H1 (cell line): ENCODE measurements at regions not wholly inside any gene's neighbourhood (a gene's known extent, or its start where the extent isn't known, plus 50 kb on each side); places are given as distances from the start of the nearest gene placed in this dataset.

Experiments
- CTCF ChIA-PET: fragments of 300-600 bp; sonication (Branson Sonifier 250); formaldehyde crosslinking; loops from one replicate; lab custom pipeline; 2021; ENCODE audit not compliant: partially characterized antibody; lab: Charles Lee
- POLR2A ChIA-PET: fragments of 300-600 bp; sonication (Branson Sonifier 250); formaldehyde crosslinking; loops from one replicate; lab custom pipeline; 2021; ENCODE audit warnings: inconsistent platforms; ENCODE audit not compliant: partially characterized antibody; lab: Charles Lee
- DNase-seq, 2 experiments: peaks; one replicate each; pipeline versions ENCODE4 v3.0.0 to v3.0.0-alpha.2; 2010 to 2022; ENCODE audit warnings: low spot score in 2 of 2, low read depth in 1 of 2, mixed read lengths in 1 of 2
- FAIRE-seq: peaks from 2 replicates; lab custom pipeline; 2011; peaks lifted over from hg19 to GRCh38; lab: Jason Lieb, UNC
- H2AFZ ChIP-seq: 2 replicates; pipeline ENCODE4 v1.8.1; 2012; ENCODE audit warnings: low read length, inconsistent platforms
- H2AK5ac ChIP-seq: 2 replicates; pipeline ENCODE4 v1.6.1; 2013; ENCODE audit warnings: low read depth, low read length
- H2BK120ac ChIP-seq: replicated peaks from 2 replicates; pipeline ENCODE3; 2013; ENCODE audit warnings: low read depth, low read length, inconsistent platforms
- H2BK12ac ChIP-seq: 2 replicates; pipeline ENCODE4 v1.6.1; 2013; ENCODE audit warnings: low read depth, low read length
- H2BK15ac ChIP-seq: 2 replicates; pipeline ENCODE4 v1.6.1; 2013; ENCODE audit warnings: low read length
- H2BK20ac ChIP-seq: 2 replicates; pipeline ENCODE4 v1.6.1; 2013; ENCODE audit warnings: low read length
- H2BK5ac ChIP-seq: 2 replicates; pipeline ENCODE4 v1.6.1; 2013; ENCODE audit warnings: low read depth, low read length
- H3K14ac ChIP-seq: 2 replicates; pipeline ENCODE4 v1.6.1; 2013; ENCODE audit warnings: inconsistent platforms; ENCODE audit not compliant: insufficient read length
- H3K18ac ChIP-seq: 2 replicates; pipeline ENCODE4 v1.6.1; 2013; ENCODE audit warnings: low read length; ENCODE audit errors: extremely low read depth
- H3K23ac ChIP-seq: 2 replicates; pipeline ENCODE4 v1.6.1; 2013; ENCODE audit warnings: inconsistent platforms; ENCODE audit not compliant: insufficient read length
- H3K23me2 ChIP-seq: 2 replicates; pipeline ENCODE4 v1.6.1; 2013; ENCODE audit warnings: low read depth, low read length
- H3K27ac ChIP-seq: 2 replicates; pipeline ENCODE4 v1.6.1; 2011; ENCODE audit warnings: low read depth, low read length, inconsistent platforms
- H3K27me3 ChIP-seq, 4 experiments: replicated peaks in 1 of 4; 1 replicate in 1 of 4; 2 replicates in 3 of 4; pipeline versions ENCODE4 v1.6.1 to v1.8.1; 2011 to 2013; ENCODE audit warnings: low read length in 3 of 4, mild to moderate bottlenecking in 3 of 4, inconsistent platforms in 2 of 4, mixed read lengths in 2 of 4, moderate library complexity in 1 of 4; ENCODE audit not compliant: control insufficient read depth in 3 of 4, insufficient read depth in 3 of 4; ENCODE audit errors: extremely low read depth in 1 of 4
- H3K36me3 ChIP-seq, 4 experiments: 2 replicates each; pipeline versions ENCODE4 v1.6.1 to v1.8.1; 2011 to 2013; ENCODE audit warnings: mild to moderate bottlenecking in 4 of 4, low read length in 3 of 4, moderate library complexity in 2 of 4, control low read depth in 1 of 4, inconsistent platforms in 1 of 4; ENCODE audit not compliant: insufficient read depth in 4 of 4, control insufficient read depth in 2 of 4
- H3K4ac ChIP-seq: replicated peaks from 2 replicates; pipeline ENCODE3; 2013; ENCODE audit warnings: low read length, low read depth, mixed read lengths, inconsistent platforms; ENCODE audit not compliant: insufficient read length
- H3K4me1 ChIP-seq, 4 experiments: replicated peaks in 1 of 4; 1 replicate in 1 of 4; 2 replicates in 3 of 4; pipeline versions ENCODE4 v1.6.1 to v1.8.1; 2011 to 2013; ENCODE audit warnings: low read length in 3 of 4, inconsistent platforms in 2 of 4, mixed read lengths in 1 of 4; ENCODE audit not compliant: insufficient read depth in 4 of 4, control insufficient read depth in 3 of 4
- H3K4me2 ChIP-seq, 2 experiments: 2 replicates each; pipeline versions ENCODE4 v1.6.1 to v1.8.1; 2011 to 2013; ENCODE audit warnings: low read depth in 2 of 2, low read length in 2 of 2, control low read depth in 1 of 2, inconsistent platforms in 1 of 2, mild to moderate bottlenecking in 1 of 2; ENCODE audit not compliant: insufficient read depth in 1 of 2
- H3K4me3 ChIP-seq, 4 experiments: fragments of 200-600, 300-600 bp in 1 of 4; sonication (generic), shearing (Covaris generic), sonication (Bioruptor Twin) in 1 of 4; 2 replicates each; pipeline versions ENCODE4 v1.5.1 to v1.8.1; 2011 to 2016; ENCODE audit warnings: low read length in 4 of 4, low read depth in 3 of 4, control low read depth in 2 of 4, inconsistent platforms in 2 of 4, mild to moderate bottlenecking in 2 of 4, mixed read lengths in 1 of 4, moderate library complexity in 1 of 4; ENCODE audit not compliant: insufficient read depth in 2 of 4; ENCODE audit errors: extremely low read depth in 1 of 4
- H3K56ac ChIP-seq: replicated peaks from 2 replicates; pipeline ENCODE3; 2013; ENCODE audit warnings: low read depth, mild to moderate bottlenecking, mixed read lengths, low read length, inconsistent platforms; ENCODE audit not compliant: insufficient read length
- H3K79me1 ChIP-seq: 2 replicates; pipeline ENCODE4 v1.6.1; 2013; ENCODE audit warnings: low read depth, low read length, control low read depth
- H3K79me2 ChIP-seq, 2 experiments: 2 replicates each; pipeline versions ENCODE4 v1.6.1 to v1.8.1; 2012 to 2013; ENCODE audit warnings: low read length in 2 of 2, mild to moderate bottlenecking in 2 of 2, inconsistent platforms in 1 of 2; ENCODE audit not compliant: insufficient read depth in 2 of 2, control insufficient read depth in 1 of 2
- H3K9ac ChIP-seq, 4 experiments: replicated peaks in 1 of 4; 1 replicate in 1 of 4; 2 replicates in 3 of 4; pipeline versions ENCODE4 v1.6.1 to v1.8.1; 2011 to 2013; ENCODE audit warnings: low read depth in 3 of 4, low read length in 3 of 4, control low read depth in 2 of 4, mild to moderate bottlenecking in 2 of 4, moderate library complexity in 2 of 4, inconsistent platforms in 1 of 4; ENCODE audit errors: extremely low read depth in 1 of 4
- H3K9me3 ChIP-seq, 2 experiments: 2 replicates each; pipeline versions ENCODE4 v1.6.1 to v1.8.1; 2012 to 2013; ENCODE audit warnings: mild to moderate bottlenecking in 2 of 2, moderate library complexity in 2 of 2, control low read depth in 1 of 2, inconsistent platforms in 1 of 2, low read depth in 1 of 2, low read length in 1 of 2, mixed read lengths in 1 of 2; ENCODE audit not compliant: insufficient read depth in 2 of 2
- H4K20me1 ChIP-seq, 2 experiments: replicated peaks in 1 of 2; 2 replicates each; pipeline versions ENCODE3 to v1.8.1; 2011 to 2013; ENCODE audit warnings: inconsistent platforms in 2 of 2, low read length in 2 of 2, mild to moderate bottlenecking in 1 of 2; ENCODE audit not compliant: insufficient read depth in 2 of 2, control insufficient read depth in 1 of 2
- H4K5ac ChIP-seq: 2 replicates; pipeline ENCODE4 v1.6.1; 2013; ENCODE audit warnings: low read length, low read depth, mixed read lengths, inconsistent platforms; ENCODE audit not compliant: insufficient read length
- H4K8ac ChIP-seq: 2 replicates; pipeline ENCODE4 v1.8.0; 2013; ENCODE audit warnings: mild to moderate bottlenecking, moderate library complexity, low read length, inconsistent platforms; ENCODE audit not compliant: insufficient read depth; ENCODE audit errors: extremely low read depth
- H4K91ac ChIP-seq: replicated peaks from 2 replicates; pipeline ENCODE3; 2013; ENCODE audit warnings: low read length, mixed read lengths, inconsistent platforms; ENCODE audit not compliant: insufficient read length
- ATF3 ChIP-seq: IDR thresholded peaks from 2 replicates; pipeline ENCODE4 v1.6.1; 2011; ENCODE audit warnings: low read depth, mild to moderate bottlenecking, low read length; ENCODE audit not compliant: insufficient read depth
- BACH1 ChIP-seq: IDR thresholded peaks from 2 replicates; pipeline ENCODE4 v1.6.1; 2012; ENCODE audit warnings: low read length, improper control_type of control experiment
- CTBP2 ChIP-seq: IDR thresholded peaks from 2 replicates; pipeline ENCODE4 v1.7.0; 2011; ENCODE audit warnings: borderline replicate concordance, mild to moderate bottlenecking, moderate library complexity, mixed read lengths, low read length; ENCODE audit not compliant: insufficient read depth, insufficient read length
- FOSL1 ChIP-seq: IDR thresholded peaks from 2 replicates; pipeline ENCODE4 v1.6.1; 2011; ENCODE audit warnings: mild to moderate bottlenecking, low read depth, low read length, moderate library complexity; ENCODE audit not compliant: insufficient read depth
- SIN3A ChIP-seq, 2 experiments: IDR thresholded peaks in 1 of 2; conservative IDR thresholded peaks in 1 of 2; 2 replicates each; pipeline ENCODE4 v1.6.1; 2011 to 2012; ENCODE audit warnings: low read length in 2 of 2, improper control_type of control experiment in 1 of 2, low read depth in 1 of 2, mild to moderate bottlenecking in 1 of 2
- TCF12 ChIP-seq: IDR thresholded peaks from 2 replicates; pipeline ENCODE4 v1.6.1; 2011; ENCODE audit warnings: low read depth, mild to moderate bottlenecking, low read length
- WGBS, 2 experiments: shearing (Covaris generic) in 1 of 2; methylation state at CpG; one replicate each; pipeline versions ENCODE4 v1.1.6 to v1.1.7; 2013 to 2015; ENCODE audit warnings: low lambda C conversion rate in 2 of 2, mixed read lengths in 2 of 2, inconsistent platforms in 1 of 2, low coverage in 1 of 2, missing lambda C conversion rate in 1 of 2; ENCODE audit not compliant: insufficient replicate concordance in 2 of 2, insufficient coverage in 1 of 2, insufficient read length in 1 of 2; ENCODE audit errors: extremely low coverage in 1 of 2, missing lambda C conversion rate in 1 of 2; 5-methylcytosine and 5-hydroxymethylcytosine counted together

- Histone ChIP-seq H3K4me1 (no peaks in the 10 kb centered on the region), H3K14ac (no peak overlapping the region), H3K4ac (no peak overlapping the region), H3K27me3 (no peaks in the 10 kb centered on the region), H4K5ac (no peak overlapping the region), H3K9me3 (no peaks in the 10 kb centered on the region), H3K4me3 (no peak overlapping the region), H3K27ac (no peak overlapping the region), H3K56ac (no peak overlapping the region), H3K9ac (no peak overlapping the region), H3K23ac (no peak overlapping the region), H4K8ac (no peak overlapping the region), H3K4me2 (no peak overlapping the region), H3K18ac (no peak overlapping the region), H2BK120ac (no peak overlapping the region), H4K91ac (no peak overlapping the region), H3K23me2 (peaks cover 1% of the 10 kb centered on the region; the same call in 1 of the 2 replicates), H2BK12ac (no peak overlapping the region), H2BK5ac (no peak overlapping the region), H2BK20ac (no peak overlapping the region), H3K79me2 (no peaks in the 10 kb centered on the region), H3K79me1 (no peaks in the 10 kb centered on the region), H4K20me1 (no peaks in the 10 kb centered on the region), H3K36me3 (no peaks in the 10 kb centered on the region), H2BK15ac (no peak overlapping the region), H2AFZ (no peak overlapping the region), H2AK5ac (no peak overlapping the region)
- no peak for TF ChIP-seq BACH1
- no peak for TF ChIP-seq FOSL1
- no peak for TF ChIP-seq TCF12
- TF ChIP-seq ATF3, result no peak
- TF ChIP-seq SIN3A (conservative IDR thresholded peaks at IDR 0.05 in 1 of 2, IDR thresholded peaks at IDR 0.05 in 1 of 2; ENCODE audit: low read depth in 1 of 2, low read length in 2 of 2), result no peak
- TF ChIP-seq CTBP2, result no peak
- CTCF ChIA-PET, result interaction anchor here (0.6 to 8.6 kb wide), 18 partner anchors 7 to 308 kb away, joined by 3 to 61 read pairs (median 4); no protein-coding TSS in a partner anchor
- FAIRE-seq, result no peak
- POLR2A ChIA-PET, result no interaction called here
- no peak for DNase-seq
- WGBS, 2 experiments, result 100% methylated on average over 1 of the region's 1 CpG; no CpG with 5 or more reads in 1 of the 2 experiments
These were observed 182.5 kb upstream of the LINC00305 start for GRCh38 chr18:64331419-64331818.
